NCI-H82 (cell line): ENCODE measurements at regions not wholly inside any gene's neighbourhood (a gene's known extent, or its start where the extent isn't known, plus 50 kb on each side); places are given as distances from the start of the nearest gene placed in this dataset.
"Not testable (repeated sequence)": the region's sequence is repeated elsewhere in the genome, so short reads cannot be mapped to it uniquely, and the experiment has no call there.

Source experiments
- DNase-seq: peaks from one replicate; lab custom pipeline; 2025; lab: John Stamatoyannopoulos, UW

DNA sequence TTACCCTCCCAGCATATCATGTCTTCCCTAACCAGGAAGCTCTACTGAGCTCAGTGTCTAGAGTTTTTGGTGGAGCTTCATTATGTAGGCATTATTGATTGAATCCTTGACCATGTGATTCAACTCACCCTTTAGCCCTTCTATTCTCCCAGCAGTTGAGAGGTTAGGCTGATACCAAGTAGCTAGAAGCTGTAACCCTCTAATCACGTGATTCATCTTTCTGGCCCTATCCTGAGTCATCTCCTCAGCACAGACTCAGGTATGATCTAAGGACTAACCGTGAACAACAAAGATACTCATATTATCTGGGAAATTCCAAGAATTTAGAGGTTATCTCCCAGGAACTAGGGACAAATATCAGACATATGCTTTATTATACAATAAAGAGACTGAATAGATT is 625.5 kb downstream of the JRKL start:
- DNase-seq, result no peak

DNA sequence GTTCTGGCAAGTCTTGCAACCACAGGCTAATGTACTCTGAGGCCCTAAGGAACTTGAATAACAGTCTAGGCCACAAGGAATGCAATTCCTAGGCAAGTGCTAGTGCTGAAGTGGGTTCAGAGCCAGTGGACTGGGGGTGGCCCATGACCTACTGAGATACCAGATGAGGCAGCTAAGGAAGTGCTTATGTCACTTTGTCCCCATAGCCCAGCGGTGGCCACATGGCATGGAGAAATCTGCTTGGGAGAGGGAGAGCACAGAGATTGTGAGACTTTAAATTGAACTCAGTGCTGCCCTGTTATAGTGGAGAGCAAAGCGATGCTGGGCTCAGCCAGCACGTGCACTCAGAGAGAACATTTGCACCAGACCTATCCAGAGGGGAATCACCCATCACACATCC is 629.5 kb downstream of the JRKL start:
- DNase-seq, result no peak

DNA sequence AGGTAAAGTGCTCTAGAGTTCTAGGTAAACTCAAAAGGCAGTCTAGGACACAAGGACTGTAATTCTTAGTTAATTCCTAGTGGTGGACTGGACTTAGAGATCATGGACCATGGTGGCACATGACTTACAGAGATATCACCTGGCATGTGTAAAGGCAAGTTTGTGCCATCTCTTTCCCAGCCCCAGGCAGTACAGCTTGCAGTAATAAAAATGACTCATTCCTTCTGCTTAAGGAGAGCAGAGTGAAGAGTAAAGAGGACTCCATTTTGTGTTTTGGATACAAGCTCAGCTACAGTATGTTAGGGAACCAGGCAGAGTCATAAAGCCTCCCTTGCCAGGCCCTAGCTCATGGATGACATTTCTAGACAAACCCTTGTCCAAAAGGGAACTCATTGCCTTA is 629.9 kb downstream of the JRKL start:
- no peak for DNase-seq

- DNase-seq, result no peak
Observed at GRCh38 chr11:97022955-97023354, 633.1 kb downstream of the JRKL start.

DNA sequence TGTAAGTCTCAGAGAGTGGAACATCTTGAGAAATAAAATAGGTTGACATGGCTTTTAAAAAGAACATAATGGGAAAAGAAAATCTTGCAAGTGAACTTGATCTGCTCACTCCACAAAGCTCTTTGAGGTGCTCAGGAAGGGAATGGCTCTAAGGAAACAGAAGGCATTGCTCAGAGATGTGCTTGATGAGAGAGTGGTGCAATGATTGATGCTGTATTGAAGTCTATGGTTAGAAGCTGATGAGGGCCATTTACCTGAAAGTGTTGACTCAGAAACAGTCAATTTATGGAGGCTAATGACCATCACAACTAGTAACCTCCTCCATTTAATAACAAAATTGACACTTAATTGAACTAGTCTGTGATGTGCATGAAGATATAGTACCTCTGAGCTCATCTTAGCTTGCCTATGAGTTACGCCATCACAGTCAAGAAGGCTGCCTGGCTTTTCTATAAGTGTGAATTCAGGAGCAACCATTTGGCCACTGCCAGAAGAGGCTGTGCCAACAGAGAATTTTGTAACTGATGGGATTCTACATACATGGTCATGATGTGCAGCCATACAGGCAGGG is 639.1 kb downstream of the JRKL start:
- DNase-seq, result no peak

- DNase-seq, result no peak
Observed at GRCh38 chr11:97033178-97033577, 643.4 kb downstream of the JRKL start.

DNA sequence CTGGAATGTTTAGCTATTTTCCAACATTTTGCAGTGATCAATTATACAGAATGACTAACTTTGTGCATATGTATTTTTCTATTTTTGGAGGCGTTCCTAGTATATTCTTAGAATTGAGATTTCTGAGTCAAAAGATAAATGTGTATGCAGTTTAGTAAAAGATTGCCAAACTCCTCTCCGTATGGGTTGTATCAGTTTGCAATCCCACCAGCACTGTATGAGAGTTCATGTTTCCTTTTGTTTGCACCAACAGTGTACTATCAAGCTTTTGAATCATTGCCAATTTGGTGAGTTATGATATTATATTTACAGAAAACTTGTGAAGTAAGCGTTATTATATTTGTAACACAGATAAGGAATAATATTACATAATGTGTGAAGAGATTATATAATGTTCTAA is 658.7 kb downstream of the JRKL start:
- DNase-seq, result no peak

- no peak for DNase-seq
Observed at GRCh38 chr11:97060184-97060583, 670.4 kb downstream of the JRKL start.

- no peak for DNase-seq
Observed at GRCh38 chr11:97069160-97069559, 679.3 kb downstream of the JRKL start.

GRCh38 chr11:97072420-97072819 is 682.6 kb downstream of the JRKL start:
- no peak for DNase-seq

GRCh38 chr11:97076666-97077065 is 686.9 kb downstream of the JRKL start:
- not testable (repeated sequence) for DNase-seq

- DNase-seq, result no peak
Observed at GRCh38 chr11:97078443-97078842, 688.6 kb downstream of the JRKL start.

- DNase-seq, result no peak
Observed at GRCh38 chr11:97079244-97079643, 689.4 kb downstream of the JRKL start.

- no peak for DNase-seq
Observed at GRCh38 chr11:97087419-97087818, 697.6 kb downstream of the JRKL start.

DNA sequence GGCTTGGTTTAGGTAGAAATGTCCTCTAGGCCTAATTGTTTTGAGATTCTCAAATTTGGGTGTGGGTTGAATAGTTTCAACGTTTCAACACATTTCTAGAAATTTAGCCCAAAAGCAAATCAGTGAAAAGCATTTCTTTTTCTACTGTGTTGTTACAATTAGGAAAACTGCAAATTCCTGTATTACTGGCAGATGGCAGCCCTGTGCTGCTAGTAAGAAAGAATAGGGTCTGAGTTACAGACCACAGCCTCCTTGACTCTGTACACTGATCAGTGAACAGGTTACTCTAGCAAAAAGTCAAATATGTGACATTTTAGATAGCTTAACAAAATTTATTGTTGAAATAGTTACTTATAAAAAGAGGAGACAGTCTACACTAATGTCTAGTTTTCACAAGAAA is 703.0 kb downstream of the JRKL start:
- DNase-seq, result peak; percentile 41

DNA sequence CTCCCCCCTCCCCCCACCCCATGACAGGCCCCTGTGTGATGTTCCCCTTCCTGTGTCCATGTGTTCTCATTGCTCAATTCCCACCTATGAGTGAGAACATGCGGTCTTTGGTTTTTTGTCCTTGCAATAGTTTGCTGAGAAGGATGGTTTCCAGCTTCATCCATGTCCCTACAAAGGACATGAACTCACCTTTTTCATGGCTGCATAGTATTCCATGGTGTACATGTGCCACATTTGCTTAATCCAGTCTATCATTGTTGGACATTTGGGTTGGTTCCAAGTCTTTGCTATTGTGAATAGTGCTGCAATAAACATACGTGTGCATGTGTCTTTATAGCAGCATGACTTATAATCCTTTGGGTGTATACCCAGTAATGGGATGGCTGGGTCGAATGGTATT is 712.4 kb downstream of the JRKL start:
- not testable (repeated sequence) for DNase-seq

- DNase-seq, result no peak
Observed at GRCh38 chr11:97107604-97108003, 717.8 kb downstream of the JRKL start.

- no peak for DNase-seq
Observed at GRCh38 chr11:97109078-97109477, 719.3 kb downstream of the JRKL start.

DNA sequence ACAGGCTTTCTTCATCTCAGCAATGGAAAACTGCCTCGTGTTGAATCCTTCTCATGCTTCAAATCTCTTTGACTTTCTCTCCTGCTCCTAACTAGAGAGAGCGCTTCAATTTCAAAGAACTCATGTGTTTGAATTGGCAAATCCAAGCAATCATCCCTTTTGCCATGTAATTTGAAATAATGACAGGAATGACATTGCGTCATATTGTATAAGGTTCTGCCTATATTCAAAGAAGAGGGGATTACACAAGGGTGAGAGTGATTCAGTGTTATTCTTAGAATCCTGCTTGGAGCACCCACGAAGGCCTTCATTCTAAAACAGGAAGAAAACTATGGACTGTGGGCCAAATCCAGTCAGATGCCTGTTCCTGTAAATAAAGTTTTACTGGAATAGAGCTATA is 720.6 kb downstream of the JRKL start:
- no peak for DNase-seq

DNA sequence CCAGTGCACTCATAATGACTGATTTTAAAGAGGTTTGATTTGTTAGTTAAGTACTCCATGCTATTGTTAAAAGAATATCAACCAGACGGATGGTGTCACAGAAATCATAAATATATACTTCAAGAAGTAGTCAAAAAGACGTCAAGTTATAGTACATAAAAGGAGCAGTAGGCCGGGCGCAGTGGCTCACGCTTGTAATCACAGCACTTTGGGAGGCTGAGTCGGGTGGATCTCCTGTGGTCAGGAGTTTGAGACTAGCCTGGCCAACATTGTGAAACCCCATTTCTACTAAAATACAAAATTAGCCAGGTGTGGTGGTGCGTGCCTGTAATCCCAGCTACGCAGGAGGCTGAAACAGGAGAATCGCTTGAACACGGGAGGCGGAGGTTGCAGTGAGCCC is 721.7 kb downstream of the JRKL start:
- DNase-seq, result no peak

- no peak for DNase-seq
Observed at GRCh38 chr11:97118614-97119200, 728.9 kb downstream of the JRKL start.

GRCh38 chr11:97123237-97123636 is 733.4 kb downstream of the JRKL start:
- DNase-seq, result no peak

- DNase-seq, result no peak
Observed at GRCh38 chr11:97136067-97136466, 746.3 kb downstream of the JRKL start.

GRCh38 chr11:97140885-97141494 is 751.2 kb downstream of the JRKL start:
- peak; percentile 42 for DNase-seq
